Adrenal gland (tissue), 5 donors: ENCODE measurements at regions not wholly inside any gene's neighbourhood (a gene's known extent, or its start where the extent isn't known, plus 50 kb on each side); places are given as distances from the start of the nearest gene placed in this dataset.

Experiments
- POLR2A ChIP-seq, 2 donors: fragments of 450-650 bp; IDR thresholded peaks; one replicate each; pipeline ENCODE4 v1.6.1; 2017; ENCODE audit warnings: antibody characterized with exemption in 2 of 2, mild to moderate bottlenecking in 2 of 2, moderate library complexity in 1 of 2
- TF ChIP-seq, protein P1 (sequence below), 6 experiments: fragments of 450-650 bp in 4 of 6; fragments of 200-600 bp in 2 of 6; sonication (generic) in 1 of 6; IDR thresholded peaks; 1 replicate in 5 of 6; 2 replicates in 1 of 6; pipeline versions ENCODE4 v1.5.1 to v1.8.0; 2016 to 2021; ENCODE audit warnings: antibody characterized with exemption in 6 of 6, mild to moderate bottlenecking in 2 of 6, moderate library complexity in 1 of 6
- donor health status: DM: no; HTN: no; CAD: no.

DNA sequence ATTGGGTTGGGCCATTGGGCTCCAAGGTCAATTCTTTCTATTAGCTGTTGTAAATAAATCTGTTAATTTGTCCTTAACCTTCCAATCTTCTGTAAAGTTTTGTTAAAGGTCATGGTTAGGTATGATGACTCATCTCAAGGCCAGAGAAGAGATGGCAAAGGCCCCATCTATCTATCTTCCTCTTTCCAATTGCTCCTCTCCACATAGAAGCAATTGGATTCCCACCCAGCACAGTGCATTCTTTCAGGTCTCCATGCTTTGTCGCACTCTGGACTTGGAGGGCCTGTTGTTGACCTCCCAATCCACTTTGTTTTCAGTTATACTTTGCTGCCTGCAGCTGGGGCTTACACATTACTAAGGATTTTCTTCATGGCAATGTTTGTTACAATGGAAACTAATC, 118.5 kb downstream of the MFAP3L start:
- TF ChIP-seq, protein P1, sequence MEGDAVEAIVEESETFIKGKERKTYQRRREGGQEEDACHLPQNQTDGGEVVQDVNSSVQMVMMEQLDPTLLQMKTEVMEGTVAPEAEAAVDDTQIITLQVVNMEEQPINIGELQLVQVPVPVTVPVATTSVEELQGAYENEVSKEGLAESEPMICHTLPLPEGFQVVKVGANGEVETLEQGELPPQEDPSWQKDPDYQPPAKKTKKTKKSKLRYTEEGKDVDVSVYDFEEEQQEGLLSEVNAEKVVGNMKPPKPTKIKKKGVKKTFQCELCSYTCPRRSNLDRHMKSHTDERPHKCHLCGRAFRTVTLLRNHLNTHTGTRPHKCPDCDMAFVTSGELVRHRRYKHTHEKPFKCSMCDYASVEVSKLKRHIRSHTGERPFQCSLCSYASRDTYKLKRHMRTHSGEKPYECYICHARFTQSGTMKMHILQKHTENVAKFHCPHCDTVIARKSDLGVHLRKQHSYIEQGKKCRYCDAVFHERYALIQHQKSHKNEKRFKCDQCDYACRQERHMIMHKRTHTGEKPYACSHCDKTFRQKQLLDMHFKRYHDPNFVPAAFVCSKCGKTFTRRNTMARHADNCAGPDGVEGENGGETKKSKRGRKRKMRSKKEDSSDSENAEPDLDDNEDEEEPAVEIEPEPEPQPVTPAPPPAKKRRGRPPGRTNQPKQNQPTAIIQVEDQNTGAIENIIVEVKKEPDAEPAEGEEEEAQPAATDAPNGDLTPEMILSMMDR (IDR thresholded peaks at IDR 0.05): no peak
- no peak for TF ChIP-seq POLR2A (IDR thresholded peaks at IDR 0.05)
